Colonic mucosa (tissue), 4 donors: ENCODE measurements at regions not wholly inside any gene's neighbourhood (a gene's known extent, or its start where the extent isn't known, plus 50 kb on each side); places are given as distances from the start of the nearest gene placed in this dataset.

Experiments
- DNase-seq: peaks from one replicate; pipeline ENCODE4 v3.0.0-alpha.2; 2020
- H3K27ac ChIP-seq: fragments of 200-600 bp; one replicate; pipeline ENCODE4 v1.8.0; 2021
- H3K27me3 ChIP-seq: fragments of 200-600 bp; one replicate; pipeline ENCODE4 v1.8.0; 2021
- H3K36me3 ChIP-seq: fragments of 200-600 bp; one replicate; pipeline ENCODE4 v1.8.0; 2021
- H3K4me1 ChIP-seq: fragments of 200-600 bp; one replicate; pipeline ENCODE4 v1.8.0; 2021; ENCODE audit warnings: mild to moderate bottlenecking
- H3K4me3 ChIP-seq: fragments of 200-600 bp; one replicate; pipeline ENCODE4 v1.8.0; 2021
- H3K9ac ChIP-seq, 2 donors: one replicate each; pipeline ENCODE4 v1.7.0; 2013; ENCODE audit warnings: control low read depth in 2 of 2, low read depth in 2 of 2, low read length in 2 of 2
- H3K9me3 ChIP-seq: fragments of 200-600 bp; one replicate; pipeline ENCODE4 v1.8.0; 2021
- CTCF ChIP-seq: fragments of 200-600 bp; IDR thresholded peaks from one replicate; pipeline ENCODE4 v1.8.0; 2022; ENCODE audit warnings: antibody characterized with exemption, mild to moderate bottlenecking
- intact Hi-C: fragments of 100-400 bp; cut with DNase I; formaldehyde crosslinking; loops from one replicate; pipeline ENCODE4 v1.14.1; 2022
- donor health status: healthy.
- donor health status: DM: no; HTN: no; CAD: no.
- donor health status: DM: no; HTN: no; CAD: no.

- peak; percentile 75 for DNase-seq
- Histone ChIP-seq H3K27ac (peak overlapping the region; percentile 81), H3K4me3 (no peak overlapping the region), H3K36me3 (no peaks in the 10 kb centered on the region), H3K9me3 (no peaks in the 10 kb centered on the region), H3K9ac (peak overlapping the region in 1 of 2 donors; percentile 72), H3K27me3 (no peaks in the 10 kb centered on the region), H3K4me1 (peaks cover 7% of the 10 kb centered on the region)
- intact Hi-C loops, result no loop called here
- no peak for TF ChIP-seq CTCF
Observed at GRCh38 chr11:129324533-129325175, 51.0 kb upstream of the BARX2 start.

- Histone ChIP-seq H3K4me3 (no peak overlapping the region), H3K4me1 (peaks cover 7% of the 10 kb centered on the region), H3K27me3 (no peaks in the 10 kb centered on the region), H3K27ac (peak overlapping the region; percentile 81), H3K36me3 (no peaks in the 10 kb centered on the region), H3K9me3 (no peaks in the 10 kb centered on the region), H3K9ac (peak overlapping the region in 1 of 2 donors; percentile 72)
- peak; percentile 56 for DNase-seq
- intact Hi-C loops, result no loop called here
- TF ChIP-seq CTCF, result no peak
Observed at GRCh38 chr11:129323896-129324502, 51.6 kb upstream of the BARX2 start.

GRCh38 chr11:129322941-129323340, 52.7 kb upstream of the BARX2 start:
- H3K4me3 ChIP-seq, result no peak overlapping the region
- no peaks in the 10 kb centered on the region for H3K27me3 ChIP-seq
- no peak for DNase-seq
- H3K9ac ChIP-seq, result no peak overlapping the region
- intact Hi-C loops, result no loop called here
- H3K9me3 ChIP-seq, result no peaks in the 10 kb centered on the region
- TF ChIP-seq CTCF, result no peak
- peaks cover 7% of the 10 kb centered on the region for H3K4me1 ChIP-seq
- no peak overlapping the region for H3K27ac ChIP-seq
- H3K36me3 ChIP-seq, result no peaks in the 10 kb centered on the region

- no peak for TF ChIP-seq CTCF
- no peaks in the 10 kb centered on the region for H3K9me3 ChIP-seq
- intact Hi-C loops, result no loop called here
- no peak for DNase-seq
- H3K36me3 ChIP-seq, result no peaks in the 10 kb centered on the region
- no peak overlapping the region for H3K9ac ChIP-seq
- H3K4me1 ChIP-seq, result peaks cover 15% of the 10 kb centered on the region
- no peaks in the 10 kb centered on the region for H3K27me3 ChIP-seq
- no peak overlapping the region for H3K27ac ChIP-seq
- no peak overlapping the region for H3K4me3 ChIP-seq
Observed at GRCh38 chr11:129321076-129321475, 54.6 kb upstream of the BARX2 start.

- H3K27ac ChIP-seq, result no peak overlapping the region
- no peak overlapping the region for H3K4me3 ChIP-seq
- no peaks in the 10 kb centered on the region for H3K36me3 ChIP-seq
- intact Hi-C loops, result no loop called here
- no peak overlapping the region for H3K9ac ChIP-seq
- H3K9me3 ChIP-seq, result no peaks in the 10 kb centered on the region
- TF ChIP-seq CTCF, result no peak
- no peaks in the 10 kb centered on the region for H3K27me3 ChIP-seq
- peaks cover 16% of the 10 kb centered on the region for H3K4me1 ChIP-seq
- DNase-seq, result no peak
Observed at GRCh38 chr11:129320494-129320893, 55.2 kb upstream of the BARX2 start.
